ENCODE measurements at regions not wholly inside any gene's neighbourhood (a gene's known extent, or its start where the extent isn't known, plus 50 kb on each side); places are given as distances from the start of the nearest gene placed in this dataset.

DNA sequence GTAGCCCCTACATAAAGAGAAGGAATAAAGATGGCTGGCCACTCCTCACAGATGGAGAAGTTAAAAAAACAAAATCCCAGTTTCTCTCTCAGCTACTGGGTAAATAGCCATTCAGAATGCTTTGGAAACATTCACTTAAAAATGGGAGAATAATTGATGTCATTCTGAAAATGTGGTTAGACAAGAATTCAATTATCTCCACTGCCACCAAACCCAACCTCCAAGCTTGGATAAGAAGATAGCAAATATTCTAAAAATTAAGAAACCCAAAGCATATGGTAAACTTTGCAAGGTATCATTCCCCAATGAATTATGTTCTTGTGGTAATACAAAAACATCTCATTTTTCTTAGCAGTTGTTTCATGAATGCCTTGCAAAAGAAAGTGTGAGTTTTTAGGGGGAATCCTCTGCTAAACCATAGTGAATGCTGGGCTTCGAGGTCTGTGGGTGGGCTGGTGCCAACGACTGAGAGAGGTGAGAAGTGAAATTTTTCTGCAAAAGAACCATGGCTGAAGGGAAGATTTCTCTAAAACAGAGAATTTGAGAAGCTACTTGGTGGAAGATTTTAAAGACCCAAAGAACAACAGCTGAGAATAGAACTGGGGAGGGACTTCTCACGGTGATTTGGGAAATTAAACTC lies 497.9 kb upstream of the JARID2 start:
- no peak overlapping the region for H3K4me3 ChIP-seq (ENCODE audit: low read depth, low read length)
- no peaks in the 10 kb centered on the region for H3K27me3 ChIP-seq (ENCODE audit: control insufficient read depth, insufficient read depth, low read length)
- H3K36me3 ChIP-seq (ENCODE audit: control insufficient read depth, insufficient read depth, low read length) = no peaks in the 10 kb centered on the region
- no peak for TF ChIP-seq CTCF (IDR thresholded peaks at IDR 0.05; ENCODE audit: insufficient read depth, low read length, severe bottlenecking)
- DNase-seq (ENCODE audit: low read depth) = no peak
- FAIRE-seq = no peak

- no peak for TF ChIP-seq CTCF (IDR thresholded peaks at IDR 0.05; ENCODE audit: insufficient read depth, low read length, severe bottlenecking)
- Histone ChIP-seq H3K27me3 (ENCODE audit: control insufficient read depth, insufficient read depth, low read length) (no peaks in the 10 kb centered on the region), H3K4me3 (ENCODE audit: low read depth, low read length) (no peak overlapping the region), H3K36me3 (ENCODE audit: control insufficient read depth, insufficient read depth, low read length) (no peaks in the 10 kb centered on the region)
- DNase-seq (ENCODE audit: low read depth) (no peak), FAIRE-seq (no peak)
These were observed 497.2 kb upstream of the JARID2 start for GRCh38 chr6:14748679-14749078.

GRCh38 chr6:14750059-14750661 lies 495.7 kb upstream of the JARID2 start:
- Histone ChIP-seq H3K27me3 (ENCODE audit: control insufficient read depth, insufficient read depth, low read length) (no peaks in the 10 kb centered on the region), H3K36me3 (ENCODE audit: control insufficient read depth, insufficient read depth, low read length) (no peaks in the 10 kb centered on the region), H3K4me3 (ENCODE audit: low read depth, low read length) (no peak overlapping the region)
- no peak for FAIRE-seq
- no peak for TF ChIP-seq CTCF (IDR thresholded peaks at IDR 0.05; ENCODE audit: insufficient read depth, low read length, severe bottlenecking)
- no peak for DNase-seq (ENCODE audit: low read depth)

GRCh38 chr6:14751645-14752175 lies 494.2 kb upstream of the JARID2 start:
- H3K27me3 ChIP-seq (ENCODE audit: control insufficient read depth, insufficient read depth, low read length) = no peaks in the 10 kb centered on the region
- no peak for TF ChIP-seq CTCF (IDR thresholded peaks at IDR 0.05; ENCODE audit: insufficient read depth, low read length, severe bottlenecking)
- DNase-seq (ENCODE audit: low read depth) (no peak), FAIRE-seq (no peak)
- no peaks in the 10 kb centered on the region for H3K36me3 ChIP-seq (ENCODE audit: control insufficient read depth, insufficient read depth, low read length)
- no peak overlapping the region for H3K4me3 ChIP-seq (ENCODE audit: low read depth, low read length)

GRCh38 chr6:14754751-14755513 lies 490.9 kb upstream of the JARID2 start:
- H3K4me3 ChIP-seq (ENCODE audit: low read depth, low read length) = no peak overlapping the region
- DNase-seq (ENCODE audit: low read depth) (no peak), FAIRE-seq (no peak)
- no peak for TF ChIP-seq CTCF (IDR thresholded peaks at IDR 0.05; ENCODE audit: insufficient read depth, low read length, severe bottlenecking)
- H3K27me3 ChIP-seq (ENCODE audit: control insufficient read depth, insufficient read depth, low read length) = no peaks in the 10 kb centered on the region
- H3K36me3 ChIP-seq (ENCODE audit: control insufficient read depth, insufficient read depth, low read length) = no peaks in the 10 kb centered on the region
